Fibroblast of lung (primary cell): ENCODE measurements at regions not wholly inside any gene's neighbourhood (a gene's known extent, or its start where the extent isn't known, plus 50 kb on each side); places are given as distances from the start of the nearest gene placed in this dataset.
A peak's percentile ranks its signal among the peaks of the same experiment; 100 is the strongest.
"Not testable (repeated sequence)": the region's sequence is repeated elsewhere in the genome, so short reads cannot be mapped to it uniquely, and the experiment has no call there.

Experiments used
- DNase-seq, 2 donors: peaks; one replicate each; pipeline versions ENCODE4 v3.0.0 to v3.0.0-alpha.2; 2010; ENCODE audit warnings: low read depth in 2 of 2
- H2AFZ ChIP-seq: 2 replicates; pipeline ENCODE4 v1.5.1; 2012; ENCODE audit warnings: low read length, control low read depth, inconsistent platforms
- H3K27ac ChIP-seq: 2 replicates; pipeline ENCODE4 v1.5.1; 2011; ENCODE audit warnings: low read length, control low read depth; ENCODE audit not compliant: insufficient read depth
- H3K27me3 ChIP-seq: 2 replicates; pipeline ENCODE4 v1.5.1; 2011; ENCODE audit warnings: mild to moderate bottlenecking, low read length; ENCODE audit not compliant: control insufficient read depth, insufficient read depth
- H3K36me3 ChIP-seq: 2 replicates; pipeline ENCODE4 v1.5.1; 2011; ENCODE audit warnings: low read length; ENCODE audit not compliant: control insufficient read depth, insufficient read depth
- H3K4me1 ChIP-seq: 2 replicates; pipeline ENCODE4 v1.5.1; 2011; ENCODE audit warnings: low read length; ENCODE audit not compliant: control insufficient read depth, insufficient read depth; ENCODE audit errors: extremely low read depth
- H3K4me2 ChIP-seq: 2 replicates; pipeline ENCODE4 v1.5.1; 2011; ENCODE audit warnings: low read length, control low read depth; ENCODE audit not compliant: insufficient read depth; ENCODE audit errors: extremely low read depth
- H3K4me3 ChIP-seq, 4 experiments: fragments of 200-600 bp in 1 of 4; sonication (generic) in 1 of 4; replicated peaks in 1 of 4; 2 replicates each; pipeline ENCODE4 v1.5.1; 2011 to 2016; ENCODE audit warnings: low read length in 4 of 4, low read depth in 3 of 4, mild to moderate bottlenecking in 3 of 4, control low read depth in 2 of 4, inconsistent platforms in 1 of 4, mixed read lengths in 1 of 4; ENCODE audit not compliant: insufficient read depth in 1 of 4; ENCODE audit errors: control extremely low read depth in 1 of 4
- H3K79me2 ChIP-seq: 2 replicates; pipeline ENCODE4 v1.5.1; 2012; ENCODE audit warnings: mild to moderate bottlenecking, low read length, inconsistent platforms; ENCODE audit not compliant: control insufficient read depth, insufficient read depth
- H3K9ac ChIP-seq: 2 replicates; pipeline ENCODE4 v1.5.1; 2011; ENCODE audit warnings: mild to moderate bottlenecking, low read length, control low read depth; ENCODE audit not compliant: insufficient read depth
- H3K9me3 ChIP-seq: 2 replicates; pipeline ENCODE4 v1.5.1; 2012; ENCODE audit warnings: low read depth, low read length; ENCODE audit not compliant: control insufficient read depth, insufficient read depth
- H4K20me1 ChIP-seq: 2 replicates; pipeline ENCODE4 v1.5.1; 2011; ENCODE audit warnings: low read length; ENCODE audit not compliant: control insufficient read depth, insufficient read depth; ENCODE audit errors: extremely low read depth
- CTCF ChIP-seq, 2 donors: IDR thresholded peaks in 1 of 2; conservative IDR thresholded peaks in 1 of 2; 1 replicate in 1 of 2; 2 replicates in 1 of 2; pipeline ENCODE4 v1.5.1; 2011 to 2012; ENCODE audit warnings: low read length in 2 of 2, control low read depth in 1 of 2, inconsistent platforms in 1 of 2, low read depth in 1 of 2, mild to moderate bottlenecking in 1 of 2
- EZH2 ChIP-seq: IDR thresholded peaks from 2 replicates; pipeline ENCODE4 v1.5.1; 2012; ENCODE audit warnings: low read length, control low read depth, mild to moderate bottlenecking; ENCODE audit errors: missing control alignments

GRCh38 chr6:67431076-67431475 lies 1204.0 kb upstream of the ADGRB3 start:
- Histone ChIP-seq H3K9ac (no peak overlapping the region), H3K9me3 (no peaks in the 10 kb centered on the region), H3K4me1 (no peaks in the 10 kb centered on the region), H3K27ac (no peak overlapping the region), H3K4me3 (no peak overlapping the region), H3K79me2 (no peaks in the 10 kb centered on the region), H3K27me3 (no peaks in the 10 kb centered on the region), H4K20me1 (no peaks in the 10 kb centered on the region), H3K36me3 (no peaks in the 10 kb centered on the region), H2AFZ (no peak overlapping the region), H3K4me2 (no peak overlapping the region)
- no peak for DNase-seq
- TF ChIP-seq EZH2 (no peak), CTCF (conservative IDR thresholded peaks at IDR 0.05 in 1 of 2, IDR thresholded peaks at IDR 0.05 in 1 of 2; ENCODE audit: low read depth in 1 of 2, low read length in 2 of 2) (no peak)

- not testable (repeated sequence) for H2AFZ ChIP-seq, H3K4me1 ChIP-seq, H3K27me3 ChIP-seq, H4K20me1 ChIP-seq, H3K27ac ChIP-seq, H3K9me3 ChIP-seq, H3K4me3 ChIP-seq, H3K36me3 ChIP-seq, H3K9ac ChIP-seq, H3K4me2 ChIP-seq, H3K79me2 ChIP-seq
- peak in 1 of 2 donors; percentile 9 for DNase-seq
Observed at GRCh38 chr6:67426686-67427085, 1208.4 kb upstream of the ADGRB3 start.

GRCh38 chr6:67412035-67412434 lies 1223.0 kb upstream of the ADGRB3 start:
- H3K9ac ChIP-seq: no peak overlapping the region
- no peak for DNase-seq
- no peak overlapping the region for H3K4me3 ChIP-seq
- no peaks in the 10 kb centered on the region for H3K4me1 ChIP-seq
- TF ChIP-seq CTCF (conservative IDR thresholded peaks at IDR 0.05 in 1 of 2, IDR thresholded peaks at IDR 0.05 in 1 of 2; ENCODE audit: low read depth in 1 of 2, low read length in 2 of 2): no peak
- TF ChIP-seq EZH2: no peak
- no peaks in the 10 kb centered on the region for H4K20me1 ChIP-seq
- no peaks in the 10 kb centered on the region for H3K79me2 ChIP-seq
- H3K27me3 ChIP-seq: no peaks in the 10 kb centered on the region
- no peaks in the 10 kb centered on the region for H3K9me3 ChIP-seq
- no peak overlapping the region for H3K4me2 ChIP-seq
- no peaks in the 10 kb centered on the region for H3K36me3 ChIP-seq
- no peak overlapping the region for H2AFZ ChIP-seq
- no peak overlapping the region for H3K27ac ChIP-seq

GRCh38 chr6:67411036-67411435 lies 1224.0 kb upstream of the ADGRB3 start:
- H3K4me1 ChIP-seq: no peaks in the 10 kb centered on the region
- H4K20me1 ChIP-seq: no peaks in the 10 kb centered on the region
- H2AFZ ChIP-seq: no peak overlapping the region
- H3K9me3 ChIP-seq: no peaks in the 10 kb centered on the region
- no peak overlapping the region for H3K4me3 ChIP-seq
- H3K9ac ChIP-seq: no peak overlapping the region
- H3K36me3 ChIP-seq: no peaks in the 10 kb centered on the region
- TF ChIP-seq CTCF (conservative IDR thresholded peaks at IDR 0.05 in 1 of 2, IDR thresholded peaks at IDR 0.05 in 1 of 2; ENCODE audit: low read depth in 1 of 2, low read length in 2 of 2) (no peak), EZH2 (no peak)
- H3K27ac ChIP-seq: no peak overlapping the region
- no peaks in the 10 kb centered on the region for H3K27me3 ChIP-seq
- H3K4me2 ChIP-seq: no peak overlapping the region
- DNase-seq: no peak
- H3K79me2 ChIP-seq: no peaks in the 10 kb centered on the region
